Neural progenitor cell (in vitro differentiated cells): ENCODE measurements at regions not wholly inside any gene's neighbourhood (a gene's known extent, or its start where the extent isn't known, plus 50 kb on each side); places are given as distances from the start of the nearest gene placed in this dataset.

Experiments used
- EZH2 ChIP-seq: fragments of 200-600 bp; sonication (generic); IDR thresholded peaks from 2 replicates; pipeline ENCODE4 v1.6.1; 2017; ENCODE audit warnings: antibody characterized with exemption, mild to moderate bottlenecking, moderate library complexity
- EZH2phosphoT487 ChIP-seq: fragments of 200-600 bp; sonication (generic); IDR thresholded peaks from 2 replicates; pipeline ENCODE4 v1.6.1; 2017; ENCODE audit warnings: antibody characterized with exemption
- TF ChIP-seq, protein P1 (sequence below): fragments of 200-600 bp; sonication (generic); IDR thresholded peaks from 2 replicates; pipeline ENCODE4 v1.5.1; 2017; ENCODE audit warnings: antibody characterized with exemption, mild to moderate bottlenecking

DNA sequence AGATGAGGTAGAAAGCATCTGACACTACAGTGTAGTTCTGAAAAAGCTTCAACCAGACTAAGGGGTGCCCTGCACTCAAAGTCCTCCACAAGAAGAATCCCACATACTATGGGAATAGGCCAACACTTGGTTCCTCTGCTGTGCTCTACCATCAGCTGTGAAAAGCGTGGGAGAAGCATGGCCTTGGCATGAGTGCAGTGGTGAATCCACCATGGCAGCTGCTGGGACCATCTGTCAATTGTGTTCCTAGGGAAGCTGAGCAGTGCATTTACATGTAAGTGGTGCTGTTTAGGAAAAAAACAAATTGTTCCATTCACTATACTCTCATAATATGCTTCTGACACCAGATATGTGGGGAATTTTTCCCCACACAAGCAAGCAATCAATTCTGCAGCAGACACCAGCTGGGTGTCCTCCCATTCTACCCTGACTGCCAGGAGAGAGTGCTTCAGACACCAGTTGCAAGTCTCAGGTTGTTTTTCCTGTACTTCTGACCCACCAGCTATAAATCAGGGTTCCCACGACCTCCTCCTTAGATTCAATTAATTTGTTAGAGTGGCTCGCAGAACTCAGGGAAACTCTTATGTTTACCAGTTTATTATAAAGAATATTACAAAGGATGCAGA, 230.8 kb upstream of the CHRM3 start:
- TF ChIP-seq, protein P1, sequence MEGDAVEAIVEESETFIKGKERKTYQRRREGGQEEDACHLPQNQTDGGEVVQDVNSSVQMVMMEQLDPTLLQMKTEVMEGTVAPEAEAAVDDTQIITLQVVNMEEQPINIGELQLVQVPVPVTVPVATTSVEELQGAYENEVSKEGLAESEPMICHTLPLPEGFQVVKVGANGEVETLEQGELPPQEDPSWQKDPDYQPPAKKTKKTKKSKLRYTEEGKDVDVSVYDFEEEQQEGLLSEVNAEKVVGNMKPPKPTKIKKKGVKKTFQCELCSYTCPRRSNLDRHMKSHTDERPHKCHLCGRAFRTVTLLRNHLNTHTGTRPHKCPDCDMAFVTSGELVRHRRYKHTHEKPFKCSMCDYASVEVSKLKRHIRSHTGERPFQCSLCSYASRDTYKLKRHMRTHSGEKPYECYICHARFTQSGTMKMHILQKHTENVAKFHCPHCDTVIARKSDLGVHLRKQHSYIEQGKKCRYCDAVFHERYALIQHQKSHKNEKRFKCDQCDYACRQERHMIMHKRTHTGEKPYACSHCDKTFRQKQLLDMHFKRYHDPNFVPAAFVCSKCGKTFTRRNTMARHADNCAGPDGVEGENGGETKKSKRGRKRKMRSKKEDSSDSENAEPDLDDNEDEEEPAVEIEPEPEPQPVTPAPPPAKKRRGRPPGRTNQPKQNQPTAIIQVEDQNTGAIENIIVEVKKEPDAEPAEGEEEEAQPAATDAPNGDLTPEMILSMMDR = no peak
- no peak for TF ChIP-seq EZH2
- TF ChIP-seq EZH2phosphoT487 = no peak
